Testis (tissue), 2 donors: ENCODE measurements at regions not wholly inside any gene's neighbourhood (a gene's known extent, or its start where the extent isn't known, plus 50 kb on each side); places are given as distances from the start of the nearest gene placed in this dataset.

Experiments used
- CTCF ChIP-seq, 3 experiments: fragments of 450-650 bp in 2 of 3; fragments of 200-600 bp in 1 of 3; sonication (generic) in 1 of 3; IDR thresholded peaks; one replicate each; pipeline ENCODE4 v1.5.1; 2016 to 2019; ENCODE audit warnings: antibody characterized with exemption in 3 of 3, mild to moderate bottlenecking in 2 of 3, moderate library complexity in 1 of 3
- POLR2A ChIP-seq: fragments of 450-650 bp; IDR thresholded peaks from one replicate; pipeline ENCODE4 v1.6.1; 2017; ENCODE audit warnings: antibody characterized with exemption, mild to moderate bottlenecking, moderate library complexity

- no peak for TF ChIP-seq CTCF (IDR thresholded peaks at IDR 0.05)
- no peak for TF ChIP-seq POLR2A
Measured at GRCh38 chrY:7415157-7415633, 503.6 kb upstream of the AMELY start.
